HCT116 (cell line): ENCODE measurements at regions not wholly inside any gene's neighbourhood (a gene's known extent, or its start where the extent isn't known, plus 50 kb on each side); places are given as distances from the start of the nearest gene placed in this dataset.

ENCODE experiments used
- ATAC-seq: fragments of 200-7000 bp; cut with Tn5 transposase; 2 replicates; pipeline ENCODE4 v1.9.1; 2020; ENCODE audit warnings: mild to moderate bottlenecking, moderate library complexity
- BruUV-seq: library from RNA; stranded (reverse); fragments of 400-500 nt; replicated peaks from 2 replicates; lab custom pipeline; 2021; lab: Mats Ljungman, UMichigan
- CTCF ChIA-PET: fragments of 300-600 bp; sonication (Branson Sonifier 250); formaldehyde crosslinking; loops from one replicate; lab custom pipeline; 2021; ENCODE audit warnings: antibody characterized with exemption; lab: Charles Lee
- POLR2A ChIA-PET: fragments of 300-600, 350-600 bp; sonication (Branson Sonifier 250); formaldehyde crosslinking; loops from one replicate; lab custom pipeline; 2021; ENCODE audit warnings: antibody characterized with exemption; lab: Charles Lee
- RAD21 ChIA-PET, 2 experiments: fragments of 300-600 bp; sonication (Branson Sonifier 250); formaldehyde crosslinking; loops; one replicate each; lab custom pipeline; 2023; ENCODE audit warnings: low total read pairs in 2 of 2; ENCODE audit not compliant: uncharacterized antibody in 2 of 2, unreplicated experiment in 2 of 2, low non-redundant PET in 1 of 2; lab: Charles Lee
- DNase-seq: peaks from one replicate; pipeline ENCODE4 v3.0.0-alpha.2; 2010; ENCODE audit warnings: low read depth, low spot score
- H2AFZ ChIP-seq: fragments of 200-600 bp; shearing (Covaris generic), sonication (generic); 2 replicates; pipeline ENCODE4 v1.6.1; 2017; ENCODE audit warnings: low read depth, mixed run types, mixed read lengths, antibody characterized with exemption, low read length; ENCODE audit not compliant: poor library complexity, severe bottlenecking
- H3K27ac ChIP-seq: 2 replicates; pipeline ENCODE4 v1.5.1; 2012; ENCODE audit warnings: low read depth, low read length
- H3K27me3 ChIP-seq: fragments of 200-600 bp; sonication (generic); 2 replicates; pipeline ENCODE4 v1.6.1; 2016; ENCODE audit warnings: mixed run types, low read length, mixed read lengths; ENCODE audit not compliant: insufficient read depth
- H3K36me3 ChIP-seq, 2 experiments: fragments of 200-500 bp in 1 of 2; fragments of 200-600 bp in 1 of 2; sonication (Bioruptor generic) in 1 of 2; sonication (generic) in 1 of 2; 2 replicates each; pipeline versions ENCODE4 v1.5.1 to v1.6.1; 2014 to 2016; ENCODE audit warnings: low read length in 2 of 2, inconsistent platforms in 1 of 2, mixed read lengths in 1 of 2, mixed run types in 1 of 2; ENCODE audit not compliant: insufficient read depth in 2 of 2, control insufficient read depth in 1 of 2
- H3K4me1 ChIP-seq, 2 experiments: fragments of 200-600 bp in 1 of 2; sonication (generic) in 1 of 2; 2 replicates each; pipeline versions ENCODE4 v1.5.1 to v1.6.1; 2012 to 2017; ENCODE audit warnings: low read length in 2 of 2, inconsistent platforms in 1 of 2, mild to moderate bottlenecking in 1 of 2, mixed read lengths in 1 of 2, mixed run types in 1 of 2, moderate library complexity in 1 of 2; ENCODE audit not compliant: insufficient read depth in 2 of 2, control insufficient read depth in 1 of 2
- H3K4me2 ChIP-seq: fragments of 200-600 bp; sonication (generic); 2 replicates; pipeline ENCODE4 v1.6.1; 2017; ENCODE audit warnings: mixed run types, low read length, mixed read lengths
- H3K4me3 ChIP-seq, 2 experiments: fragments of 200-600 bp in 1 of 2; sonication (generic) in 1 of 2; replicated peaks in 1 of 2; 2 replicates each; pipeline ENCODE4 v1.5.1; 2011 to 2016; ENCODE audit warnings: low read length in 2 of 2, control low read depth in 1 of 2, low read depth in 1 of 2, mild to moderate bottlenecking in 1 of 2, mixed read lengths in 1 of 2, mixed run types in 1 of 2
- H3K79me2 ChIP-seq: fragments of 200-600 bp; sonication (generic); 2 replicates; pipeline ENCODE4 v1.6.1; 2017; ENCODE audit warnings: mild to moderate bottlenecking, mixed run types, low read length, moderate library complexity, mixed read lengths; ENCODE audit not compliant: insufficient read depth
- H3K9ac ChIP-seq: fragments of 200-600 bp; sonication (generic); 2 replicates; pipeline ENCODE4 v1.6.1; 2016; ENCODE audit warnings: low read length, mixed read lengths
- H3K9me2 ChIP-seq: fragments of 200-600 bp; sonication (generic), shearing (Covaris generic); 2 replicates; pipeline ENCODE4 v1.6.1; 2017; ENCODE audit warnings: mixed run types, mild to moderate bottlenecking, moderate library complexity; ENCODE audit not compliant: insufficient read depth
- H3K9me3 ChIP-seq, 2 experiments: fragments of 200-500 bp in 1 of 2; fragments of 200-600 bp in 1 of 2; sonication (Bioruptor generic) in 1 of 2; sonication (generic) in 1 of 2; 2 replicates each; pipeline ENCODE4 v1.6.1; 2014 to 2017; ENCODE audit warnings: low read length in 2 of 2, mixed read lengths in 2 of 2, inconsistent platforms in 1 of 2, low read depth in 1 of 2, mild to moderate bottlenecking in 1 of 2, mixed run types in 1 of 2, moderate library complexity in 1 of 2; ENCODE audit not compliant: control insufficient read depth in 1 of 2, insufficient read depth in 1 of 2
- H4K20me1 ChIP-seq: fragments of 200-600 bp; sonication (generic), shearing (Covaris generic); 2 replicates; pipeline ENCODE4 v1.6.1; 2017; ENCODE audit warnings: mixed run types, mild to moderate bottlenecking, moderate library complexity; ENCODE audit not compliant: insufficient read depth
- ATF3 ChIP-seq: IDR thresholded peaks from 2 replicates; pipeline ENCODE4 v1.6.1; 2012
- CBX3 ChIP-seq: IDR thresholded peaks from 2 replicates; pipeline ENCODE4 v1.6.1; 2012; ENCODE audit warnings: low read depth
- CTCF ChIP-seq, 3 experiments: fragments of 200-600 bp in 1 of 3; sonication (generic) in 1 of 3; IDR thresholded peaks in 2 of 3; conservative IDR thresholded peaks in 1 of 3; 2 replicates each; pipeline ENCODE4 v1.5.1; 2012 to 2017; ENCODE audit warnings: low read depth in 2 of 3, low read length in 2 of 3, antibody characterized with exemption in 1 of 3, borderline replicate concordance in 1 of 3, control low read depth in 1 of 3, mild to moderate bottlenecking in 1 of 3, mixed read lengths in 1 of 3, mixed run types in 1 of 3, moderate library complexity in 1 of 3; ENCODE audit not compliant: insufficient read depth in 1 of 3
- ELF1 ChIP-seq: IDR thresholded peaks from 2 replicates; pipeline ENCODE4 v1.6.1; 2012; ENCODE audit warnings: low read depth, borderline replicate concordance
- EZH2 ChIP-seq: fragments of 200-600 bp; sonication (generic); IDR thresholded peaks from 2 replicates; pipeline ENCODE4 v1.6.1; 2017; ENCODE audit warnings: antibody characterized with exemption, mixed run types
- EZH2phosphoT487 ChIP-seq: fragments of 200-600 bp; IDR thresholded peaks from 2 replicates; pipeline ENCODE4 v1.6.1; 2018; ENCODE audit warnings: antibody characterized with exemption, borderline replicate concordance
- JUND ChIP-seq: IDR thresholded peaks from 2 replicates; pipeline ENCODE4 v1.6.1; 2012
- MAX ChIP-seq: IDR thresholded peaks from 2 replicates; pipeline ENCODE4 v1.6.1; 2012
- POLR2A ChIP-seq: IDR thresholded peaks from 2 replicates; pipeline ENCODE4 v1.7.0; 2011; ENCODE audit warnings: borderline replicate concordance; ENCODE audit not compliant: insufficient read depth, insufficient read length; ENCODE audit errors: extremely low read depth
- POLR2AphosphoS5 ChIP-seq: IDR thresholded peaks from 2 replicates; pipeline ENCODE4 v1.6.1; 2011; ENCODE audit warnings: mild to moderate bottlenecking, low read depth, low read length, moderate library complexity
- REST ChIP-seq: IDR thresholded peaks from 2 replicates; pipeline ENCODE4 v1.6.1; 2012; ENCODE audit warnings: low read depth
- SIN3A ChIP-seq: IDR thresholded peaks from 2 replicates; pipeline ENCODE4 v1.6.1; 2012; ENCODE audit warnings: low read depth
- SRF ChIP-seq: IDR thresholded peaks from 2 replicates; pipeline ENCODE4 v1.6.1; 2012; ENCODE audit warnings: low read depth
- ZBTB33 ChIP-seq: IDR thresholded peaks from 2 replicates; pipeline ENCODE4 v1.6.1; 2011; ENCODE audit warnings: mild to moderate bottlenecking, low read length, moderate library complexity; ENCODE audit not compliant: insufficient replicate concordance; ENCODE audit errors: extremely low read depth
- ZFX ChIP-seq: fragments of 450-650 bp; IDR thresholded peaks from 2 replicates; pipeline ENCODE4 v1.6.1; 2017
- intact Hi-C: fragments of 100-400 bp; cut with micrococcal nuclease; formaldehyde crosslinking; loops from 2 replicates; pipeline ENCODE4 v1.10.0; 2022

- Histone ChIP-seq H3K4me2 (no peak overlapping the region), H4K20me1 (no peaks in the 10 kb centered on the region), H3K9me2 (no peaks in the 10 kb centered on the region), H3K4me1 (no peaks in the 10 kb centered on the region), H2AFZ (no peak overlapping the region), H3K4me3 (no peak overlapping the region), H3K27me3 (no peaks in the 10 kb centered on the region), H3K9me3 (no peaks in the 10 kb centered on the region), H3K79me2 (no peaks in the 10 kb centered on the region), H3K27ac (no peak overlapping the region), H3K9ac (no peak overlapping the region), H3K36me3 (no peaks in the 10 kb centered on the region)
- ChIA-PET CTCF (no interaction called here), POLR2A (no interaction called here), RAD21 (no interaction called here)
- ATAC-seq (no peak), DNase-seq (no peak)
- intact Hi-C loops: no loop called here
- no peak for TF ChIP-seq MAX
- TF ChIP-seq ZBTB33: no peak
- TF ChIP-seq SRF: no peak
- no peak for TF ChIP-seq CTCF (IDR thresholded peaks at IDR 0.05 in 2 of 3, conservative IDR thresholded peaks at IDR 0.05 in 1 of 3; ENCODE audit: borderline replicate concordance in 1 of 3, insufficient read depth in 1 of 3, low read depth in 2 of 3, low read length in 2 of 3)
- TF ChIP-seq ATF3: no peak
- TF ChIP-seq EZH2phosphoT487: no peak
- no peak for TF ChIP-seq CBX3
- TF ChIP-seq EZH2: no peak
- TF ChIP-seq SIN3A: no peak
- TF ChIP-seq ELF1: no peak
- no peak for TF ChIP-seq POLR2AphosphoS5
- TF ChIP-seq POLR2A: no peak
- no peak for TF ChIP-seq REST
- no peak for TF ChIP-seq JUND
- TF ChIP-seq ZFX: no peak
- BruUV-seq: no TSS peak
These were observed 57.3 kb upstream of the WNT7A start for GRCh38 chr3:13937131-13937530.
